Activated naive CD4-positive, alpha-beta T cell treated with anti-CD3 and anti-CD28 coated beads, Interleukin-2, amount 50 U/mL, for 16 hours (primary cell): ENCODE measurements at regions not wholly inside any gene's neighbourhood (a gene's known extent, or its start where the extent isn't known, plus 50 kb on each side); places are given as distances from the start of the nearest gene placed in this dataset.

Experiments
- DNase-seq: peaks from one replicate; pipeline ENCODE4 v3.0.0-alpha.2; 2020

DNA sequence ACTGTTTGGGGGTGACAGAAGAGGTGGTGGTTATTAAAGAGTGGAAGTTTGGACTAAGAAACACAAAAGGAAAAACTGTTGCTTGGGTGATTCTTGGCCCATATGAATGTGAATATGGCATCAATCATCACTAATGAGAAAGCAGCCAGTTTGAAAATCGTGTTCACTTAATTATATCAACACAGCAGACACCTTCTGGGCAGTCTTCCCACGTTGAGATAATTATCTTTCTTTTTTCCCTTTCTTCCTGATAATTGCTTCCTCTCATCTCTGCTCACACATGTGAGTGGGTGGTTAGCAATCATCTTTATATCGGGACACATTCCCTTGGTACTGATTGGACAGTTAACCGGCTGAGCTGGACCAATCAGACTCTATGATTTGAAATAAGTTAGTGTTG is 539.7 kb downstream of the AACS start:
- no peak for DNase-seq

DNA sequence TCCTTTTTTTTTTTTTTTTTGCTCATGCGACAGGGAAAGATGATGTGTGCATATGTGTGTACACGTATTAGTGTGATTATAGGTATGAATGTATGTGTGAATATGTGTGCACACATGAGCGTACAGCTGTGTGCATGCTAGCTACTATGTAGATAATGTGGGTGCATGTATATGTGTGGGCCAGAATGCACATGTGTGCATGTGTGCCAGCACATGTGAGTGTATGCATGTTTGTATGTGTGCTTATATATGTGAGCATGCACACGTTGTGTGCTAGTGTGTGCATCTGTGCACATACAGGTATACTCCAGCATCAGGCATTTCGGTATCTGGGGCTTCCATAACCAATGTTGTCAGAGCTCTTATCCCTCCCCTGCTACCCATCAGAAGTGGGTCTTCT is 541.1 kb downstream of the AACS start:
- DNase-seq = no peak

DNA sequence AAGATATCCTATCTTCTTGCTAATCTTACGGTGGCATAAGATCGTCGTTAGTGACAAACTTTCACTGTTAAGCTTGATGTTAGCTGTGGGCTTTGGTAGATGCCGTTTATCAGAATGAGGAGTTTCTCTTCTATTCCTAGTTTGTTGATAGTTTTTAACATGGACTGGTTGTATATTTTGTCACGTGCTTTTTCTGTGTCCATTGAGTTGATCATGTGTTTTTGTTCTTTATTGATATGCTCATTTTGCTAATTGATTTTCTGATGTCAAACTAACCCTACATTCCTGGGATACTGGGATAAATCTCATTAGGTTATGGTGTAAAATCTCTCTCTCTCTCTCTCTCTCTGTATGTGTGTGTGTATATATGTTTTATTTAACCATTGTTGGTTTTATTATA is 545.1 kb downstream of the AACS start:
- no peak for DNase-seq

DNA sequence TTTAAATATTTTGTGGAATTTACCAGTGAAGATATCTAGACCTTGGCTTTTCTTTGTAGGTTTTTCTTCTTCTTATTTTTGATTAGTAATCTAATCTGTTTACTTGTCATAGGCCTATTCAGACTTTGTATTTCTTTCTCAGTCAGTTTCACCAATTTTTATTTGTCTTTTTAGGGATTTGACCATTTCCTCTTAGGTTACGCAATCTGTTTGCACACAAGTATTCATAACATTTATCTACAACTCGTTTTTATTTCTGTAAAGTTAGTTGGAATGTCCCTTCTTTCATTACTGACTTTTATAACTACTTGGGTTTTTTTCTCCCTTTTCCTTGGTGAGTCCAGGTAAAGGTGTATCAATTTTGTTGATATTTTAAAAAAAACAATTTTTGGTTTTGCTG is 545.7 kb downstream of the AACS start:
- DNase-seq = no peak

DNA sequence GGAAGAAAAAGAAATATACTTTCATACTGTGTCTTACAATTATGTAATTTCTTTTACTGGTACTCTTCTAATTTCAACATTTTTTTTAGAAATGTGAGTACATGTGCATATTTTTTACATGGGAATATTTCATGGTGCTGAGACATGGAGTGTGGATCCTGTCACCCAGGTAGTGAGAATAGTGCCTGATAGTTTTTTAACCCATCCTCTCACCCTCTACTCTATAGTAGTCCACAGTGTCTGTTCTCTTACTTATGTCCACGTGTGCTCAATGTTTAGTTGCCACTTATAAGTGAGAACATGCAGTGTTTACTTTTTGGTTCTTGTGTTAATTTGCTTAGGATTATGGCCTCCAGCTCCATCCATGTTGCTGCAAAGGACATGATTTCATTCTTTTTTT is 548.8 kb downstream of the AACS start:
- DNase-seq = no peak

DNA sequence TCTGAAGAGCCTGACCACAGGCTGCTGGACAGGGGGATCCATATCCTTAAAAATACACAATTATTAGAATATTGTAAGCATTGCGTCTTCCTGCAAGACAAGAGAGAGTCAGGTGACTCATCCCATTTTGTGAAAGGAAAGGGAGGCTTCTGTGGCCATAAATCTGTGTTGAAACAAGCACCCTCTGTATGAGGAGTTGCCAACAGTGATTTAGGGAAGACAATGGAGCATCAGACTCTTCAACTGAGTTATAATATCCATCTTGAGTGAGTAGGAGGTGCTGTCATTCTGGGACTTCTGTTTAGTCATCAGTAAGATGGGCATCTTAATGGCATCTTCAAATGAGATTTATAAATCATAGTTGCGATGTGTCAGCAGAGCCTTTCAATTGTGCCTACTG is 554.5 kb downstream of the AACS start:
- DNase-seq = no peak

DNA sequence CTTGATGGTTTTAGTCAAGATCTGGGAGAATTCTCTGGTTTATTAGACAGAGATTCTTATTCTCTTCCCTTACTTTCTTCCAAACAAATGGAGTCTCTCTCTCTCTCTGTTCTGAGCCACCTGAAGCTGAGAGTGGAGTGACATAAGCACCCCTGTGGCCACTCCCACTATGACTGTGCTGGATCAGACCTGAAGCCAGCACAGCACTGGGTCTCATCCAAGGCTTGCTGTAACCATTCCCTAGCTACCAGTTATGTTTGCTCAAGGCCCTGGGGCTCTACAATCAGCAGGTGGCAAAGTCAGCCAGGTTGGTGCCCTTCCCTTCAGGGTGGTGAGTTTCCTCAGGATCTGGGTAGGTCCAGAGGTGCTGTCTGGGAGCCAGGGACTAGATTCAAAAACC is 568.5 kb downstream of the AACS start:
- DNase-seq = no peak

DNA sequence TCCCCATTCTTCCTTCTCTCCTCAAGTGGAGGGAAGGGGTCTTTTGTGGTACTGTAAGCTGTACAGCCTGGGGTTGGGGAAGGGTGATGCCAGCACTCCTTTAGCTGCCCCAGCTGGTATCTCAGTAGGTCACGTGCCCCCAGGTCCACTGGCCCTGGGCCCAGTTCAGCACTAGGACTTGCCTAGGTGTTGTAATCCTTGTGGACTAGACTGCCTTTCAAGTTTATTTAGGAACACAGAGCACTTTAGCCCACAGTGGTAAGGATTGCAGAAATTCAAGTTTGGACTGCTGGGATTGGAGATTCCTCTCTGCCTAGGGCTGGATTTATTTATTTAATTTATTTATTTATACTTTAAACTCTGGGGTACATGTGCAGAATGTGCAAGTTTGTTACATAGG is 569.6 kb downstream of the AACS start:
- DNase-seq = no peak

DNA sequence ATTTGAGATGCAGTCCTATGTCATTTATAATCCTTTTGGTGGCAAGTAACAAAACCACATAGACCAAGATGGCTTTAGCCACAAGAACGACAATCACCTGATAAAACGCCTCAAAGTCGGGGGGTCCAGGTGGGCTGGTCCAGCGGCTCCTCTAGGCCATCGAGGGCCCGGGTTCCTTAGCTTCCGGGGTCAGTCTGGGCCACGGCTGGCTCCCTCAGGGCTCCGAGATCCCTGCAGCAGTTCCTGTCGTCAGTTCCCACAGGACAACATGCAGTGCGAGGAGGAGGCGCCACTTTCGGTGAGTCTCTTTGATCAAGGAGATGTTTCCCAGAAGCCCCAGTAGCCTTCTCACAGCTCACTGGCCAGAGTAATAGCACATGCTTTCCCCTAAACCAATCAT is 574.6 kb downstream of the AACS start:
- no peak for DNase-seq

DNA sequence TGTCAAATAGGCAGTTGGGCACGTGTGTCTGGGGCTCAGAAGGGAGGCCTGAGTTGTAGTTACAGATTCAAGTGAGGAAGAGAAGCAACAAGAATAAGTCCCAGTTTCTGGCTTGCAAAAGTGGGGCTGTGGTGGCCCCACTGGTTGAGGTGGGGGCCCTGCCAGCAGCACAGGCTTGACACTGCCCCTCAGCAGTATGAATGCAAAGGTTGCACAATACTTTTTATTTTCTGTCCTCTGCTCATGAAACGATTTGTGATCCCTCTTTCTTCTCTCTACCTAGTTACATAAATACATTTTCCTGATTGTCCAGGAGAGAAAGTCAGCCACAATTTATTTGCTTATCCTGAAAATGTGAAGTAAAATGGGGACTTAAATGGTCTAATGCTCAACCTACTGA is 577.8 kb downstream of the AACS start:
- no peak for DNase-seq

DNA sequence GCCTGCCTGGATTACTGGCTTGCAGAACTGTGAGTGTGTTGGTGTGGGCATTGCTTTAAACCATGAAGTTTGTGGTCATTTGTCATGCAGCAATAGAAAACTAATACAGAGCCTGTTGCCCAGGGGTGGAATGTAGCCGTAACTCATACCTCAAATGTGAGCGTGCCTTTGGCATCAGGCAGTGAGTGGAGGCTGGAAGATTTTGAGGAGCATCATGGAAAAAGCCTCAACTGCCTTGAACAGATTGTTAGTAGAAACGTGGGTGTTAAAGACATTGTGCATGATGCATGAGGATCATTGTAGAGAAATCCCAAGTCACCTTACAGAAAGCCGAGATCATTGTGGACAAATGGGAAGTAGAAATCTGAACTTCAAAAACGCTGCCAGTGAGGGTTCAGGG is 580.5 kb downstream of the AACS start:
- DNase-seq = no peak

DNA sequence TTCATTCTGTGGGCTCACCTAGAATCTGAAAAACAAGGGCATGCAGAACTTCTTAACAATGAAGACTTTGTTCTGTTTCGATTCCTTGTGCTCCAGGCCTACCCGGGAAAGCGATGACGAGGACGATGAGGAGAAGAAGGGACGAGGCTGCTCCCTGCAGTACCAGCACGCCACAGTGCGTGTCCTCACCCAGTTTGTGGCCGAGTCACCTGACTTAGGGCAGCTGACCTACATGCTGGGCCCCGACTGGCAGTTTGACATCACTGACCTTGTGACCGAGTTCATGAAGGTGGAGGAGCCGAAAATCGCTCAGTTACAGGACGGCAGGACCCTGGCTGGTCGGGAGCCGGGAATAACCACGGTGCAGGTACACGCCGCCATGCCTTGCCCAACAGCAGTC is 585.4 kb downstream of the AACS start:
- DNase-seq = no peak

DNA sequence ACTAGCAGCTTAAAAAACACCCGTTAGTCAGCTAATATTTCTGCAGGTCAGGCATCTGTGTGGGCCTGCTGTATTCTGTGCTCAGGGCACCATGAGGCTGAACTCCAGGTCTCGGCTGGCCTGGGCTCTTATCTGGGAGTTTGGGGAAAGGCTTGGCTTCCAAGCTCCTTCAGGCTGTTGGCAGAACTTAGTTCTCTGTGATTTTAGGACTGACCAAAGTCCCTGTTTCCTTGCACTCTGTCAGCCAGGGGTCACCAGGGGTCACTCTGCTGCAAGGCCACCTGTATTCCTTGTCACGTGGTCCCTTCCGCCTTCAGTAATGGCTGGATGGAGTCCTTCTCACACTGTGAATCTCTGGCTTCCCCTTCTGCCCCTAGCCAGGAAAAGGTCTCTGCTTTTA is 586.4 kb downstream of the AACS start:
- DNase-seq = no peak

DNA sequence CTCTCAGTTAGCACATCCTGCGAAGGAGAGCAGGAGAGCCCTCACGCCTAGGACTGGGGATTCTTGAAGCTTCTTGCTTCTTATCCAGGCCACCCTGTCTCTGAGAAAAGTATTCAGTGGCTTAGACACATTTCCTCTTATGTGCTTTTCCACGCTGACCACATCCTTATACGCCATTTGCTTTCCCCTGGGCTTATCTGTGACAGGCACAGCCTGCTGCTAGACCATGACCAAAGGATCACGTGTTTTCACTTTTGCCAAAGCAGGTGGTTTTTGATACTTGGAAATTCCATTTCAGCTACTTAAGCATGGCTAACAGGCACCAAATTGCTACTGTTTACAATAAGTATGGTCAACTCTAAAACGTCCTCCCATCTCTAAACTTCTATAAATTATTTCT is 587.4 kb downstream of the AACS start:
- no peak for DNase-seq

DNA sequence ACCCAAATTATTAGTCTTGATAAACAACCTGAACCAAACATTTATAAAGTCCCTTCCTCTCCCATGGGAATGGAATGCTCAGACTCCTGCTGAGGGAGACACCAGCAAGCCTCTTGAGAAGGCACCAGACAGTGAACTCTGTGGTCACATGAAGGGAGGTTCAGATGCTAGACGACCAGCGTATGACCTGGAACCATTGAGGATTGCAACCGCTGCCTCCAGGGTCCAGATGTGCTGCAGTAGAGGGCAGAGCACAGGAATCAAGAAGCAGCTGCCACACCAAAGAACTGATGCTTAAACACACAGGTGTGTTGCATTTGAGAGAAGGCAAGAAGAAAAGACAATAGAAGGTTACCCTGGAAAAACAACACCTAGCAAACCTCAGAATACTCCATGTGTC is 592.4 kb downstream of the AACS start:
- DNase-seq = no peak

DNA sequence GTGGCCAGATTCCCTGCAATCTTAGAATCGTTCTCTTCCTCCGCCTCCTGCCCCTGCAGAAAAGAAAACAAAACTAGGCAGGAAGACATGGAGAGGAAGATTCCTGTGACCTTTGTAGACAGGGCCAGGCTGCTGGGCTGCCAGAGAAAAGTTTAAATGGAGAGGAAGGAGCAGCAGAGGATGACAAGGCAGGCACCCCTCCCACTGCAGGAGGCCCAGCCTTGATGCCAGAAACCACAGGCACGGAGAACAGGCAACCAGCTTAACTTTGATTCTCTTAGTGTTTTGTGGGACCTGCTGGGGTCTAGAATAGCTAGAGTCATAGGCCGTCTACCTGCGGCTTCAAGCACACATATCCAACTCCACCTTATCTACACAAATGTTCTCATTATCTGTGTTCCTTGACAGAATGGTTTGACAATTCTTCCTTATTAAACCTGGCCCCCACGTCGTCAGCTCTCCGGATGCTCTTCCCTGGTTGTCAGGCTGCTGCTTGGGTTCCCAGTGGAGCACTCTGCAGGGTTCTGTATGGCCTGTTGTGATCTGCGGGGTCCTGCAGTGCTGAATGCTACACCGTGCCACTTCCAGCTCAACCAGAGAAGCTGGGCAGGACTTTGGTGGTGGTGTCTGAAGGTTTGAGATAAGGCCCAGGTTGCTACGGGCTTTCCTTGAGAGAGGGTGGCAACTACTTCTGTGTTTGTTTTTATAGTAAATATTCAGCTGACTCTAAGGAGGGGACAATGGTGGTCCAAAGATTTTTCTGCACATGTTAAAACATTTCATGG is 609.5 kb downstream of the AACS start:
- DNase-seq = no peak

DNA sequence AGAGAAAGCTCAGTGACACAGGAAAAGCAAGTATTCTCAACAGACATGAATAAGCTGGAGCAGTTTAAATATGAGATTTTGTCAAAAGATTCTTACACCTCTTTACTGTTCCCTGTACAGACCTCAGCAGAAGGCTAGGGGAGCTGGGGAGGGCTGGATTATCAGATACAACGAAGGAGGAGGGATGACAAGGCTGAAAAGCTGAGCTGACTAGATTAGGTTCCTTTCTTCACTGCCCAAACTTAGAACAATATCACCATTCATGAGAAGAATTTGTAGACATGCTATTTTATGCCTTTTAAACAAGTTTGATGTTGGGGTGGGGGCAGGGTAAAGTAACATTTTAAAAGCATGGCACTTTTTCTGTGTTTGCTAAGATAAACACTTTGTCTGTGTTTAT is 611.1 kb downstream of the AACS start:
- no peak for DNase-seq

DNA sequence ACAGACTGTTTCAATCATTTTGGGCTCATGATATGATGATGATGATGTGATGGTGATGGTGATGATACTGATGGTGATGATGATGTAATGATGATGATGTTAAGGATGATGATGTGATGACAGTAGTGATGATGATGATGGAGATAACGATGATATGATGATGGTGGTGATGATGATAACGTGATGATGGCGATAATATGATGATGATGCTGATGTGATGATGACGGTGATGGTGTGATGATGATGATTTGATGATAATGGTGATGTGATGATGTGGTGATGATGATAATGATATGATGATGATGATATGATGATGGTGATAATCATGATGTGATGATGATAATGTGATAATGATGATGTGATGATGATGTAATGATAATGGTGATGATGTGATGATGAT is 612.6 kb downstream of the AACS start:
- DNase-seq = no peak

DNA sequence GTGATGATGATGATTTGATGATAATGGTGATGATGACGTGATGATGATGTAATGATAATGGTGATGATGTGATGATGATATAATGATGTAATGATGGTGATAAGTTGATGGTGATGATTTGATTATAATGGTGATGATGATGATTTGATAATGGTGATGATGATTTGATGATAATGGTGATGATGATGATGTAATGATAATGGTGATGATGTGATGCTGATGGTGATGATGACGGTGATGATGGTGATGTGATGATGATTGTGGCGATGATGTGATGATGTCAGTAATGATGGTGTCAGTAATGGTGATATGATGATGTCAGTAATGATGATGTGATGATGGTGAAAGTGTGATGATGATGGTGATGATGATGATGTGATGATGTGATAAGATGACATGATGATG is 613.4 kb downstream of the AACS start:
- DNase-seq = no peak

DNA sequence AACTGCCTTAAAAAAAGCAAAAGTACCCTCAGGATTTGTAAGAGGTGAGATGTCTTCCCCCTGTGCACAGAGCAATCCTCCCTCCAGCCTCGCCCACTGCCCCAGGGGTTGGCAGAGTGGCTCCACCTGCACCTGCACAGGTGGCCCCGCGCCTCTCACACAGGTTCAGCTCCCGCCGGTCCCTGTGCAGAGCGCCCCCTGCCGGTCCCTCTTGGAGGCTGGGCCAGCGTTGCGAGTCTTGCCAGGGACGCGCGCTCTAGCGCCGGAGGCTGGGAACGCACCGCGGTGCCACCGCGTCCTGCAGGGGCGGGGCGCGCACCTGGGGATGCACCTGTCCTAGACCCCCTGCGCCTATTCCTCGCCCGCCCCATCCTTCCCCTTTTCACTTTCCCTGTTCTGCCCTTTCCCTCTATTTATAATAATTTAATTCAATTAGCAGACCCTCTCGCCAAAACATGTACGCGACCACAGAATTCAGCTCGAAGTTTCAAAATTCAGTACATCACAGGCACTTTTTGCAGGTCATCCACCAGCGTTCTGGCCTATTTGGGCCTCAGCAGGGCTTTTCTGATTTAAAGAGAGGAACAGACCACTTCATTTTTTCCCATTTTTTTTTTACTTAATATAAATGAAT is 618.6 kb downstream of the AACS start:
- DNase-seq = no peak

DNA sequence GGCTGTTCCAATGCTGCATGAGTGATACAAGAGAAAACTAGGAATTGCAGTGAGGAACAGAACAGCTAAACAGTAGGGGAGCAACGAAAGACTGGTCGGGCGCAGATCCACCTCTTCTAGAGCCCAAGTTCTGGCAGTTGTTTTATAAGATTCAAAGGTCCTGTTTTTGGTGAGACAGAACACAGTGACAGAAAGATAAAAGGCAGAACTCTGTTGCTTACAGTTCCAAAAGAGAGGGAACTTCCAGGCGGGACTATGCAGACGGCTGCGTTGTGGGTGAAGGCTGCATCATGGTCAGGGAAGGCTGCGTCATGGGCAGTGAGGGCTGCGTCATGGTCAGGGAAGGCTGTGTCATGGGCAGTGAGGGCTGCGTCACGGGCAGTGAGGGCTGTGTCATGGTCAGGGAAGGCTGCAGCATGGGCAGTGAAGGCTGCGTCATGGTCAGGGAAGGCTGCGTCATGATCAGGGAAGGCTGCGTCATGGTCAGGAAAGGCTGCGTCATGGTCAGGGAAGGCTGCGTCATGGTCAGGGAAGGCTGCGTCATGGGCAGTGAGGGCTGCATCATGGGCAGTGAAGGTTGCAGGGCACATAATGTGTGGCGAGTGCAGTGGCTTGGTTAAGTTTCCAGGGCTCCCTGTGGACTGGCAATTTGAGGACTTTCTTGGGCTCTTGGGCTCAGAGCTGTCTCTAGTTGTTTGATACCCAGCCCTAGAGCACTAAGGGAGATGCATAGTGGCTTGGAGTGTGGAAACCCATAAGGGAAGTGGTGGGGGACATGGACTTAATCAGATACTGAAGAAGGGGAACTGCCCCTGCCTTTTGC is 619.9 kb downstream of the AACS start:
- DNase-seq = no peak

DNA sequence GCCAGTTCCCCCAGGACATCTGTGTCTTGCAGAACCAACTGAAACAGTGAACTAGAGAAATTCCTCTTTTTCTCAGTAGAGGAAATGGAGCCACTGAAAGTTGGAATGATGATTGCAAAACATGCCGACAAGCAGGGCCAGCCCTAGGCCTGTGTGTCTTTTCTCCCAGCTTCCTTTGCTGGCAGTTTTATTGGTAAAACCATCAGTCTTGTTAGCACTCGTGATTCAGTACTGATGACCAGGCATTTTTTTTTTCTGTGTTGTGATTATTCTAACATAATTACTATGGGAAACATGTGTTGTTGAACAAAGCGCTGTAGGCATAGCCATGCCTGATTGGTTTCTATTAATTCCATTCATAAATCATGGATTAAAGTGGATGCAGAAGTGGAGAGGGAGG is 620.7 kb downstream of the AACS start:
- no peak for DNase-seq

DNA sequence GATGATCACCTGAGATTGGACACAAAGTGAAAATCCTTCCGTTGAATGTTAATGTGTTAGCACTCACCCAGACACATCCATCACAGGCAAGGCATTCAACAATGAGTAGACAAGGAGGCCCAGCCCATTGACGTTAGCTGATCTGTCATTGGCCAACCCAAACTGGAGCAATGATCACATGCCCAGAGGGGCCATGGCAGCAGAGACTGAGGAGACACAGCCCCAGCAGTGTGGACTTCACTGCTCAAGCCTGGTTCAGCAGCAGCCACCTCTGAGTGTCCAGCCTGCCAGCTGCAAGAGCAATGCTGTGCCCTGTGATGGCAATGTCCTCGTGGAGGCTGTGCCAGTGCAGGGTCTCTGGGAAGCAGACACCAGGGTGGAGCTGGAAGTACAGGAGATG is 622.2 kb downstream of the AACS start:
- DNase-seq = no peak

DNA sequence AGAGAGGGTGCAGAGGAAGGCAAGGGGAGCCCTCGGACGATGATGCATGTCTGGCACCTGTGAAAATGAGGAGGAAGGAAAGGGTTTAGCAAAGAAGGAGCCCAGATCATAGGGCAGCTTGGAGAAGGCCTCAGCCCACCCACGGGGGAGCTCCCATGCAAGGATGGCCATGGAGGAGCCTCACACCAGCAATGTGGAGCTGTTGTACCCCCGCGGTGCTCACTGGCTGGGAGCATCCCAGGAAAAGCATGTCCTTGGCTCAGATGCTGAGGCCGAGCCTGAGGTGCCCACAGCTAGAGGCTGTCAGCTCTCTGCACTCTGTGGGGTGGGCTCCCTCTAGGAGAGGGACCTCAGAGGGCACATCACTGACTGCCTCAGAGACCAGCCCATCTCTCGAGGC is 622.6 kb downstream of the AACS start:
- no peak for DNase-seq
